Endothelial cell of umbilical vein (primary cell): ENCODE measurements at regions not wholly inside any gene's neighbourhood (a gene's known extent, or its start where the extent isn't known, plus 50 kb on each side); places are given as distances from the start of the nearest gene placed in this dataset.

Experiments
- BruUV-seq: library from RNA; stranded (reverse); fragments of 400-500 nt; replicated peaks from 2 replicates; lab custom pipeline; 2021; lab: Mats Ljungman, UMichigan
- CTCF ChIA-PET: fragments of 300-600, 350-600 bp; sonication (Branson Sonifier 250); formaldehyde crosslinking; loops from one replicate; lab custom pipeline; 2021; ENCODE audit warnings: antibody characterized with exemption, inconsistent platforms; lab: Charles Lee
- POLR2A ChIA-PET: fragments of 300-600, 350-600 bp; sonication (Branson Sonifier 250); formaldehyde crosslinking; loops from one replicate; lab custom pipeline; 2021; ENCODE audit warnings: antibody characterized with exemption, inconsistent platforms; lab: Charles Lee
- DNase-seq: peaks from one replicate; pipeline ENCODE4 v3.0.0-alpha.2; 2011; ENCODE audit warnings: low read depth, low spot score
- FAIRE-seq: peaks from 2 replicates; lab custom pipeline; 2011; peaks lifted over from hg19 to GRCh38; lab: Jason Lieb, UNC
- H2AFZ ChIP-seq: 2 replicates; pipeline ENCODE4 v1.6.0; 2012; ENCODE audit warnings: low read depth, low read length, control low read depth, inconsistent platforms
- H3K27ac ChIP-seq: 2 replicates; pipeline ENCODE4 v1.5.1; 2011; ENCODE audit warnings: low read depth, mild to moderate bottlenecking, control low read depth, low read length, moderate library complexity; ENCODE audit not compliant: insufficient read depth
- H3K27me3 ChIP-seq, 2 experiments: 2 replicates each; pipeline versions ENCODE4 v1.6.0 to v1.6.1; 2011; ENCODE audit warnings: low read length in 2 of 2, mixed read lengths in 1 of 2; ENCODE audit not compliant: control insufficient read depth in 2 of 2, insufficient read depth in 2 of 2
- H3K36me3 ChIP-seq, 2 experiments: 2 replicates in 1 of 2; 3 replicates in 1 of 2; pipeline ENCODE4 v1.5.1; 2011; ENCODE audit warnings: low read length in 2 of 2, mild to moderate bottlenecking in 1 of 2, moderate library complexity in 1 of 2; ENCODE audit not compliant: control insufficient read depth in 2 of 2, insufficient read depth in 2 of 2; ENCODE audit errors: extremely low read depth in 1 of 2
- H3K4me1 ChIP-seq: 3 replicates; pipeline ENCODE4 v1.5.1; 2011; ENCODE audit warnings: mild to moderate bottlenecking, low read length; ENCODE audit not compliant: control insufficient read depth, insufficient read depth; ENCODE audit errors: extremely low read depth
- H3K4me2 ChIP-seq: 2 replicates; pipeline ENCODE4 v1.6.1; 2011; ENCODE audit warnings: low read length, control low read depth, mixed read lengths; ENCODE audit not compliant: insufficient read depth
- H3K4me3 ChIP-seq, 3 experiments: fragments of 200-600 bp in 1 of 3; sonication (generic), shearing (Covaris generic) in 1 of 3; replicated peaks in 1 of 3; 2 replicates each; pipeline ENCODE4 v1.5.1; 2011 to 2016; ENCODE audit warnings: control low read depth in 3 of 3, low read length in 3 of 3, mild to moderate bottlenecking in 2 of 3, inconsistent platforms in 1 of 3, low read depth in 1 of 3, moderate library complexity in 1 of 3; ENCODE audit not compliant: insufficient read depth in 1 of 3
- H3K79me2 ChIP-seq: 2 replicates; pipeline ENCODE4 v1.6.0; 2012; ENCODE audit warnings: low read length, inconsistent platforms; ENCODE audit not compliant: control insufficient read depth, insufficient read depth
- H3K9ac ChIP-seq: replicated peaks from 2 replicates; pipeline ENCODE3; 2011; ENCODE audit warnings: low read length, control low read depth; ENCODE audit not compliant: insufficient read depth; ENCODE audit errors: extremely low read depth
- H3K9me1 ChIP-seq: replicated peaks from 3 replicates; pipeline ENCODE4 v1.6.0; 2011; ENCODE audit warnings: mild to moderate bottlenecking, low read length; ENCODE audit not compliant: control insufficient read depth, insufficient read depth; ENCODE audit errors: extremely low read depth
- H3K9me3 ChIP-seq: replicated peaks from 2 replicates; pipeline ENCODE4 v1.5.1; 2012; ENCODE audit warnings: low read length, inconsistent platforms; ENCODE audit not compliant: control insufficient read depth, insufficient read depth
- H4K20me1 ChIP-seq: replicated peaks from 2 replicates; pipeline ENCODE3; 2011; ENCODE audit warnings: mild to moderate bottlenecking, low read length; ENCODE audit not compliant: control insufficient read depth, insufficient read depth; ENCODE audit errors: extremely low read depth
- CTCF ChIP-seq, 2 donors: IDR thresholded peaks; 1 replicate in 1 of 2; 2 replicates in 1 of 2; pipeline ENCODE4 v1.5.1; 2011; ENCODE audit warnings: low read length in 2 of 2, mild to moderate bottlenecking in 2 of 2, moderate library complexity in 2 of 2, control low read depth in 1 of 2, inconsistent platforms in 1 of 2, low read depth in 1 of 2; ENCODE audit not compliant: insufficient read depth in 1 of 2; ENCODE audit errors: extremely low read depth in 1 of 2
- EZH2 ChIP-seq: IDR thresholded peaks from 2 replicates; pipeline ENCODE4 v1.6.1; 2012; ENCODE audit warnings: borderline replicate concordance, low read depth, mild to moderate bottlenecking, moderate library complexity, low read length, inconsistent platforms; ENCODE audit not compliant: severe bottlenecking
- FOS ChIP-seq: IDR thresholded peaks from 2 replicates; pipeline ENCODE4 v1.6.1; 2011; ENCODE audit warnings: mild to moderate bottlenecking, low read length, moderate library complexity, borderline replicate concordance; ENCODE audit not compliant: insufficient read depth
- GATA2 ChIP-seq: IDR thresholded peaks from 2 replicates; pipeline ENCODE4 v1.7.0; 2011; ENCODE audit warnings: low read depth, mild to moderate bottlenecking, moderate library complexity, mixed read lengths, low read length; ENCODE audit not compliant: insufficient read length, insufficient read depth
- JUN ChIP-seq: IDR thresholded peaks from 2 replicates; pipeline ENCODE4 v1.6.1; 2011; ENCODE audit warnings: borderline replicate concordance, low read depth; ENCODE audit not compliant: insufficient read length, insufficient read depth
- MAX ChIP-seq: IDR thresholded peaks from 2 replicates; pipeline ENCODE4 v1.6.1; 2011; ENCODE audit not compliant: insufficient read depth, insufficient read length
- MYC ChIP-seq: IDR thresholded peaks from one replicate; pipeline ENCODE4 v1.6.1; 2011; ENCODE audit warnings: mild to moderate bottlenecking, low read depth, low read length
- POLR2A ChIP-seq: IDR thresholded peaks from 2 replicates; pipeline ENCODE4 v1.6.1; 2012; ENCODE audit warnings: low read depth, mild to moderate bottlenecking, control low read depth, low read length
- POLR2AphosphoS5 ChIP-seq: IDR thresholded peaks from 2 replicates; pipeline ENCODE4 v1.6.1; 2012; ENCODE audit warnings: low read depth, mild to moderate bottlenecking, control low read depth, low read length, moderate library complexity; ENCODE audit not compliant: insufficient read depth
- dilution Hi-C: fragments of 300-500 bp; cut with MboI; formaldehyde crosslinking; loops from one replicate; pipeline ENCODE4 v1.15.0; 2019; ENCODE audit warnings: low sequenced_read_pairs; ENCODE audit not compliant: extremely low pct_ligation_motif_present
- intact Hi-C: fragments of 100-400 bp; cut with micrococcal nuclease; formaldehyde crosslinking; loops from one replicate; pipeline ENCODE4 v1.10.0; 2022

DNA sequence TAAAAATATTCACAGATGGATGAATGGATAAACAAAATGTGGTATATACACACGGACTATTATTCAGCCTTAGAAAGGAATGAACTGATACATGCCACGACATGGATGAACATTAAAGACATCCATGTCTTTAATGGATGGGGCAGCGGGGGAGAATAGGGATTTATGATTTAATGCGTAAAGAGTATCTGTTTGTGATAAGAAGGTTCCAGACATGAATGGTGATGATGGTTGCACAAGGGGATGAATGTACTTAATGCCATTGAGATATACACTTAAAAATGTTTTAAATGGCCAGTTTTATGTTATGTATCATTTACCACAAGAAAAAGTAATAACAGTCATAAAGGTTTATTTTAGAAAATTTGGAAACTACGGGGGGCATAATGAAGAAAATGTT is 108.6 kb upstream of the WLS start:
- intact Hi-C loops = loop anchor here (5.0 to 10.0 kb wide), 2 partner anchors 289 to 806 kb away; partner anchors contain the start of gene DIRAS3
- POLR2A ChIA-PET = no interaction called here
- FAIRE-seq = no peak

More for the DNA sequence above, 108.6 kb upstream of the WLS start:
- no peak for TF ChIP-seq POLR2A
- TF ChIP-seq MAX = no peak
- no peak for TF ChIP-seq EZH2
- no peak for TF ChIP-seq CTCF (IDR thresholded peaks at IDR 0.05; ENCODE audit: extremely low read depth in 1 of 2, insufficient read depth in 1 of 2, low read depth in 1 of 2, low read length in 2 of 2)
- no peak for TF ChIP-seq POLR2AphosphoS5
- TF ChIP-seq FOS = no peak
- no peak for TF ChIP-seq GATA2
- no peak for TF ChIP-seq MYC
- TF ChIP-seq JUN = no peak
- no peaks in the 10 kb centered on the region for H3K4me1 ChIP-seq
- no peak overlapping the region for H3K27ac ChIP-seq
- DNase-seq = no peak
- no peaks in the 10 kb centered on the region for H3K79me2 ChIP-seq
- dilution Hi-C loops = loop anchor here (25.0 kb wide), 1 partner anchor 204 kb away; no protein-coding TSS in a partner anchor
- H3K9ac ChIP-seq = no peak overlapping the region
- H4K20me1 ChIP-seq = no peaks in the 10 kb centered on the region
- no peak overlapping the region for H3K4me3 ChIP-seq
- no peaks in the 10 kb centered on the region for H3K9me1 ChIP-seq
- no peaks in the 10 kb centered on the region for H3K27me3 ChIP-seq
- BruUV-seq = no TSS peak
- H3K4me2 ChIP-seq = no peak overlapping the region
- CTCF ChIA-PET = interaction anchor here (2.4 to 11.0 kb wide), 3 partner anchors 21 to 224 kb away, joined by 18 to 312 read pairs (median 142); no protein-coding TSS in a partner anchor
- no peaks in the 10 kb centered on the region for H3K9me3 ChIP-seq
- H3K36me3 ChIP-seq = no peaks in the 10 kb centered on the region
- no peak overlapping the region for H2AFZ ChIP-seq
